ENCODE measurements at regions not wholly inside any gene's neighbourhood (a gene's known extent, or its start where the extent isn't known, plus 50 kb on each side); places are given as distances from the start of the nearest gene placed in this dataset.

DNA sequence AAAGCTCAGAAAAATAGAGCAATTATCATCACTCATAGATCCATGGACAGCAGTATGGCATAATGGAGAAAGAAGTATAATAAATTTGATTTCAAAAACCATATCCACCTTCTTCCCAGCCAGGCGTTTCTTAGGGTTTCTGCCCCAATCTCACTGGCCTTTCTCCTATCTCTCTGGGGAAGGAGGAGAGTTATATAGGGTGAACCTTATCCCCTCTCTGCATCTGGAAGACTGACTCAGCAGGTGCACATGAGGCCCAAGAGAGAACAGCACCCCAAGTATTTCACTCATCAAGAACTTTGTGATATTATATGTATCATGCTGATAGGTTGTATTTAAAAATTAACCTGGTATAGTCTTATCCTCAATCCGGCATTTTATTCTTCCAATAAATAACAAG lies 318.8 kb upstream of the RASGEF1B start:
- no peaks in the 10 kb centered on the region for H3K9me3 ChIP-seq
- no peaks in the 10 kb centered on the region for H3K36me3 ChIP-seq
- H3K27ac ChIP-seq, result no peak overlapping the region
- H3K4me1 ChIP-seq, result peaks cover 0 to 7% of the 10 kb centered on the region in 2 donors
- TF ChIP-seq, protein P1, sequence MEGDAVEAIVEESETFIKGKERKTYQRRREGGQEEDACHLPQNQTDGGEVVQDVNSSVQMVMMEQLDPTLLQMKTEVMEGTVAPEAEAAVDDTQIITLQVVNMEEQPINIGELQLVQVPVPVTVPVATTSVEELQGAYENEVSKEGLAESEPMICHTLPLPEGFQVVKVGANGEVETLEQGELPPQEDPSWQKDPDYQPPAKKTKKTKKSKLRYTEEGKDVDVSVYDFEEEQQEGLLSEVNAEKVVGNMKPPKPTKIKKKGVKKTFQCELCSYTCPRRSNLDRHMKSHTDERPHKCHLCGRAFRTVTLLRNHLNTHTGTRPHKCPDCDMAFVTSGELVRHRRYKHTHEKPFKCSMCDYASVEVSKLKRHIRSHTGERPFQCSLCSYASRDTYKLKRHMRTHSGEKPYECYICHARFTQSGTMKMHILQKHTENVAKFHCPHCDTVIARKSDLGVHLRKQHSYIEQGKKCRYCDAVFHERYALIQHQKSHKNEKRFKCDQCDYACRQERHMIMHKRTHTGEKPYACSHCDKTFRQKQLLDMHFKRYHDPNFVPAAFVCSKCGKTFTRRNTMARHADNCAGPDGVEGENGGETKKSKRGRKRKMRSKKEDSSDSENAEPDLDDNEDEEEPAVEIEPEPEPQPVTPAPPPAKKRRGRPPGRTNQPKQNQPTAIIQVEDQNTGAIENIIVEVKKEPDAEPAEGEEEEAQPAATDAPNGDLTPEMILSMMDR (IDR thresholded peaks at IDR 0.05), result no peak
- no peak overlapping the region for H3K4me3 ChIP-seq
- H3K27me3 ChIP-seq, result no peaks in the 10 kb centered on the region
- intact Hi-C loops (cut with DNase I), result no loop called here
- no peak for DNase-seq
- ATAC-seq, result no peak

DNA sequence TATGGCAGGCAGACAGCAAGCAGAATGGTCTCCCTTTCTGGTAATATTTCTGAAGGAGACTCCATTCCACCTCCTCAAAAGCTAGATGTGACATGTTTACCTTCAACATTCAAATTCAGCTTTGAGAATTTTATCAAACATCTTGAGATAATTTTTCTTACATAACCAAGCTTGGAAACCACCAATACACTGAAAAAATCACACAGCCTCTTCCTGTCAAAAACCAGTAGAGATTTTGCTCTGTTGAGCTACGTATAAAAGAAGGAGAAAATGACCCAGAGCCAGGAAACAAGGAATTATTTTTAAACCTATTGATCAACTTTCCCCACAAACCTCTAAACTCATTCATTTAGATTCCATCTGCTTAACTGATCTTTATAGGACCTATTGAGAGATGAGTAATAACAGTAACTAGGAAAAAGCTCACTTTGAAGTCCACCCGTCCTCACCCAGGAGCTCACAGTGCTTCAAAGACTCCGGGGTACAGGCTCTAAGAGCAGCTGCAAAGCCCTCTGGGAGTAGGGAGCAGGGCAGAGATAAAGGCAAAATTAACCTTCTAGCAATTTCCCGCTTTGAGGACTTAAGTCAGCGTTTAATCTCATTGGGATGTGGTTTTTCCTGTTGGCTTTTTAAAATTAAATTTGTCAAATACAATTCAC lies 318.2 kb upstream of the RASGEF1B start:
- DNase-seq (no peak), ATAC-seq (no peak)
- H3K36me3 ChIP-seq, result no peaks in the 10 kb centered on the region
- no peak overlapping the region for H3K27ac ChIP-seq
- TF ChIP-seq, protein P1 (IDR thresholded peaks at IDR 0.05), result no peak
- no peaks in the 10 kb centered on the region for H3K27me3 ChIP-seq
- H3K4me1 ChIP-seq, result peaks cover 0 to 7% of the 10 kb centered on the region in 2 donors
- intact Hi-C loops (cut with DNase I), result no loop called here
- no peaks in the 10 kb centered on the region for H3K9me3 ChIP-seq
- H3K4me3 ChIP-seq, result no peak overlapping the region

DNA sequence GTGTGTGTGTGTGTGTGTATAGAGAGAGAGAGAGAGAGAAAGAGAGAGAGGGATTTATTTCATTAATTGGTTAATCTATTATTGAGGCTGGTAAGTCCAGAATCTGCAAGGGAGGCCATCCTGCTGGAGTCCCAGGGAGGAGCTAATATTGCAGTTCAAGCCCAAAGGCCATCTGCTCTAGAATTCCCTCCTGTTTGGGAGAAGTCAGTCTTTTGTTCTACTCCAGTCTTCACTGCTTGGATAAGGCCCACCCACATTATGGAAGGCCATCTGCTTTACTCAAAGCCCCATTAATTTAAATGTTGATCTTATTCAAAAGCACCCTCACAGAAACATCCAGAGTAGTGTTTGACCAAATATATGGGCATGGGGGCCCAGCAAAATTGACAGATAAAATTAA lies 317.5 kb upstream of the RASGEF1B start:
- TF ChIP-seq, protein P1 (IDR thresholded peaks at IDR 0.05), result no peak
- DNase-seq (no peak), ATAC-seq (no peak)
- H3K36me3 ChIP-seq, result no peaks in the 10 kb centered on the region
- no peak overlapping the region for H3K4me3 ChIP-seq
- H3K27ac ChIP-seq, result no peak overlapping the region
- H3K4me1 ChIP-seq, result peaks cover 0 to 7% of the 10 kb centered on the region in 2 donors
- no peaks in the 10 kb centered on the region for H3K9me3 ChIP-seq
- H3K27me3 ChIP-seq, result no peaks in the 10 kb centered on the region
- intact Hi-C loops (cut with DNase I), result no loop called here

DNA sequence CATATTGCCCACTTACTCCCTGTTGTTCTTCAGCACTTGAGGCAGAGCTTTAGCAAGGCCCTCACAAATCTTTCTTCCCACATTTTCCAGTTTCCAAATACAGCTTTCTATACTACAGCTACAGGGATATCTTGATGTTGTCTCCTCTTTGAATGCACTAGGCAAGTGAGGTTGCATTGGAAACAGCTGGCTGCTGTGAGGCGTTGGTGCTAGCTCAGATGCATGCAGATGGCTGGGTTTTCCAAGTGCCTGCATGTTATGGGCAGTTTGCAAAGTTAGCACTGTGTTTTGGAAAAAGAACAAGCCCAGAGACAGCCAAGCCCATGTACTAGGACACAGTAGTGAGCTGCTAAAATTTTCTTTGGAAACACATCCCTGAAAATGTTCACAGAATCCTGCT lies 315.1 kb upstream of the RASGEF1B start:
- Histone ChIP-seq H3K4me1 (peaks cover 0 to 7% of the 10 kb centered on the region in 2 donors), H3K36me3 (no peaks in the 10 kb centered on the region), H3K4me3 (no peak overlapping the region), H3K27ac (peak overlapping the region; percentile 10 to 39), H3K9me3 (no peaks in the 10 kb centered on the region), H3K27me3 (no peaks in the 10 kb centered on the region)
- no peak for ATAC-seq
- DNase-seq, result peak in 2 of 4 donors; percentile 34 to 66
- intact Hi-C loops (cut with DNase I), result no loop called here
- TF ChIP-seq, protein P1 (IDR thresholded peaks at IDR 0.05), result no peak

DNA sequence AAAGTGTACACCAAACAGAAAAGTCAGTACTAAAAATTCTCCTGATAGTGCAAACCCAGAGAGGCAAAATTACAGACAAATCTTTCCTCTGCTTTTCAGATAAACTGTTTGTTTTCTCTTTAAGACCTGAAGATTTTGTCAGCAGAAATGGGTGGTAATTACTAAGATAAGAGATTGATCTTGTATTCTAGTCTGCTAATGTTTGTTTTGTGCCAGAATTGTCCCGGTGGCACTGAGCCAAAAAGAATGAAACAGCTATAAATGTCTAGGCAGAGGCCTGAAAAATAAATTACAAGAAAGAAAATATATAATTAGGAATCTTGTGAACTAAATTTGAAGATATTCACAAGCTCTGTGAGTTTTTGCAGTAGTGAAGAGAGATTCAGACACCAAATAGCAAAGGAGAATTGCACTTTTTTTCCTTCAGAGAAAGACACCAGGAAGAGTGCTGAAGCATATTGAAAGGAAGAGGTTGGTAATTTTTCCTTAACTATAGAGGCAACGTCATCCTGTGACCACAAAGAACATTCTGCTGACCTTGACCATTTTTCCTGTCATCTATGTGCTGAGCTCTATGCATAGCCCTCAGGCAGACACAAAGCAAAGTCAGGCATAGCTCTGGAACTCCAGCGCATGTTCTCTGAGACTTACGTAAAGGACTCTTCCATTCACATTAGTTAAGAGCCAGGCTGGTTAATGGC lies 314.5 kb upstream of the RASGEF1B start:
- intact Hi-C loops (cut with DNase I), result no loop called here
- TF ChIP-seq, protein P1 (IDR thresholded peaks at IDR 0.05), result no peak
- Histone ChIP-seq H3K9me3 (no peaks in the 10 kb centered on the region), H3K4me3 (no peak overlapping the region), H3K27me3 (no peaks in the 10 kb centered on the region), H3K4me1 (peaks cover 0 to 7% of the 10 kb centered on the region in 2 donors), H3K36me3 (no peaks in the 10 kb centered on the region), H3K27ac (peak overlapping the region; percentile 10 to 39)
- peak; percentile 49 for ATAC-seq
- peak in 2 of 4 donors; percentile 38 to 46 for DNase-seq
